ENCODE measurements at regions not wholly inside any gene's neighbourhood (a gene's known extent, or its start where the extent isn't known, plus 50 kb on each side); places are given as distances from the start of the nearest gene placed in this dataset.

GRCh38 chr13:97148894-97149293, 73.2 kb upstream of the MBNL2 start:
- TF ChIP-seq EZH2 (optimal IDR thresholded peaks at IDR 0.05; ENCODE audit: low read depth, low read length) (no peak), CTCF (IDR thresholded peaks at IDR 0.05; ENCODE audit: low read length) (no peak), EZH2phosphoT487 (IDR thresholded peaks at IDR 0.05; ENCODE audit: low read length) (no peak)

All from MM.1S (cell line).